NCI-H2171 (cell line): ENCODE measurements at regions not wholly inside any gene's neighbourhood (a gene's known extent, or its start where the extent isn't known, plus 50 kb on each side); places are given as distances from the start of the nearest gene placed in this dataset.
"Not testable (repeated sequence)": the region's sequence is repeated elsewhere in the genome, so short reads cannot be mapped to it uniquely, and the experiment has no call there.

Experiments used
- DNase-seq: peaks from one replicate; lab custom pipeline; 2025; lab: John Stamatoyannopoulos, UW

- DNase-seq: not testable (repeated sequence)
These were observed 604.2 kb upstream of the GYPC start for GRCh38 chr2:126051737-126052240.

GRCh38 chr2:126059379-126059778, 596.6 kb upstream of the GYPC start:
- DNase-seq: no peak

GRCh38 chr2:126085011-126085795, 570.8 kb upstream of the GYPC start:
- no peak for DNase-seq

- no peak for DNase-seq
These were observed 555.0 kb upstream of the GYPC start for GRCh38 chr2:126100962-126101361.

GRCh38 chr2:126106006-126106405, 550.0 kb upstream of the GYPC start:
- no peak for DNase-seq

- no peak for DNase-seq
These were observed 548.1 kb upstream of the GYPC start for GRCh38 chr2:126107883-126108282.

GRCh38 chr2:126115975-126116374, 540.0 kb upstream of the GYPC start:
- no peak for DNase-seq

GRCh38 chr2:126117886-126118285, 538.1 kb upstream of the GYPC start:
- DNase-seq: no peak

- DNase-seq: no peak
These were observed 510.2 kb upstream of the GYPC start for GRCh38 chr2:126145752-126146151.

GRCh38 chr2:126154256-126154785, 501.6 kb upstream of the GYPC start:
- no peak for DNase-seq

GRCh38 chr2:126160950-126161349, 495.0 kb upstream of the GYPC start:
- DNase-seq: not testable (repeated sequence)

GRCh38 chr2:126172631-126173184, 483.2 kb upstream of the GYPC start:
- DNase-seq: no peak

GRCh38 chr2:126175222-126175621, 480.7 kb upstream of the GYPC start:
- no peak for DNase-seq

GRCh38 chr2:126177479-126177878, 478.5 kb upstream of the GYPC start:
- no peak for DNase-seq

GRCh38 chr2:126187668-126188067, 468.3 kb upstream of the GYPC start:
- DNase-seq: no peak

- no peak for DNase-seq
These were observed 466.4 kb upstream of the GYPC start for GRCh38 chr2:126189527-126189926.

GRCh38 chr2:126200538-126200937, 455.4 kb upstream of the GYPC start:
- DNase-seq: no peak

GRCh38 chr2:126208266-126208665, 447.7 kb upstream of the GYPC start:
- DNase-seq: no peak

- no peak for DNase-seq
These were observed 443.2 kb upstream of the GYPC start for GRCh38 chr2:126212735-126213134.

GRCh38 chr2:126219081-126219480, 436.9 kb upstream of the GYPC start:
- DNase-seq: no peak

GRCh38 chr2:126220331-126220730, 435.6 kb upstream of the GYPC start:
- no peak for DNase-seq

- DNase-seq: no peak
These were observed 434.5 kb upstream of the GYPC start for GRCh38 chr2:126221506-126221905.

GRCh38 chr2:126222278-126222677, 433.7 kb upstream of the GYPC start:
- no peak for DNase-seq
